GM19395 (cell line): ENCODE measurements at regions not wholly inside any gene's neighbourhood (a gene's known extent, or its start where the extent isn't known, plus 50 kb on each side); places are given as distances from the start of the nearest gene placed in this dataset.

Experiments used
- ATAC-seq: cut with Tn5 transposase; IDR thresholded peaks from one replicate; pipeline ENCODE4 v1.9.1; 2021; ENCODE audit warnings: mild to moderate bottlenecking, moderate library complexity; ENCODE audit not compliant: unreplicated experiment

GRCh38 chr4:137641544-137641943 lies 109.2 kb upstream of the PCDH18 start:
- no peak for ATAC-seq

GRCh38 chr4:137640838-137641158 lies 108.5 kb upstream of the PCDH18 start:
- ATAC-seq = no peak

- ATAC-seq = peak; percentile 43
Measured at GRCh38 chr4:137640156-137640837, 108.0 kb upstream of the PCDH18 start.

- ATAC-seq = peak; percentile 48
Measured at GRCh38 chr4:137638934-137639333, 106.6 kb upstream of the PCDH18 start.

GRCh38 chr4:137635601-137636000 lies 103.3 kb upstream of the PCDH18 start:
- no peak for ATAC-seq

GRCh38 chr4:137635108-137635507 lies 102.8 kb upstream of the PCDH18 start:
- ATAC-seq = no peak

- ATAC-seq = no peak
Measured at GRCh38 chr4:137632842-137633241, 100.5 kb upstream of the PCDH18 start.

- no peak for ATAC-seq
Measured at GRCh38 chr4:137631605-137632004, 99.3 kb upstream of the PCDH18 start.

GRCh38 chr4:137630252-137630651 lies 98.0 kb upstream of the PCDH18 start:
- ATAC-seq = no peak

GRCh38 chr4:137627739-137628460 lies 95.6 kb upstream of the PCDH18 start:
- no peak for ATAC-seq

GRCh38 chr4:137626942-137627738 lies 94.8 kb upstream of the PCDH18 start:
- no peak for ATAC-seq

GRCh38 chr4:137623013-137623412 lies 90.7 kb upstream of the PCDH18 start:
- ATAC-seq = peak; percentile 51

- no peak for ATAC-seq
Measured at GRCh38 chr4:137621056-137621455, 88.8 kb upstream of the PCDH18 start.

- ATAC-seq = no peak
Measured at GRCh38 chr4:137614491-137614890, 82.2 kb upstream of the PCDH18 start.

GRCh38 chr4:137611998-137612700 lies 79.9 kb upstream of the PCDH18 start:
- ATAC-seq = no peak

- peak; percentile 67 for ATAC-seq
Measured at GRCh38 chr4:137610960-137611359, 78.7 kb upstream of the PCDH18 start.

- no peak for ATAC-seq
Measured at GRCh38 chr4:137609718-137610430, 77.6 kb upstream of the PCDH18 start.

- no peak for ATAC-seq
Measured at GRCh38 chr4:137608085-137608484, 75.8 kb upstream of the PCDH18 start.

- ATAC-seq = no peak
Measured at GRCh38 chr4:137602436-137602835, 70.1 kb upstream of the PCDH18 start.

GRCh38 chr4:137601934-137602333 lies 69.6 kb upstream of the PCDH18 start:
- ATAC-seq = no peak

GRCh38 chr4:137599734-137600133 lies 67.4 kb upstream of the PCDH18 start:
- no peak for ATAC-seq
